GM18861 (cell line): ENCODE measurements at regions not wholly inside any gene's neighbourhood (a gene's known extent, or its start where the extent isn't known, plus 50 kb on each side); places are given as distances from the start of the nearest gene placed in this dataset.

ENCODE experiments used
- ATAC-seq: cut with Tn5 transposase; IDR thresholded peaks from one replicate; pipeline ENCODE4 v1.9.1; 2021; ENCODE audit not compliant: unreplicated experiment

- ATAC-seq = no peak
These were observed 112.0 kb upstream of the ISL1 start for GRCh38 chr5:51271261-51271660.

- no peak for ATAC-seq
These were observed 110.2 kb upstream of the ISL1 start for GRCh38 chr5:51273021-51273420.

- ATAC-seq = no peak
These were observed 109.4 kb upstream of the ISL1 start for GRCh38 chr5:51273871-51274270.

- no peak for ATAC-seq
These were observed 107.8 kb upstream of the ISL1 start for GRCh38 chr5:51275428-51275827.

GRCh38 chr5:51276250-51276649, 107.0 kb upstream of the ISL1 start:
- ATAC-seq = no peak

- ATAC-seq = no peak
These were observed 104.7 kb upstream of the ISL1 start for GRCh38 chr5:51278539-51278938.

GRCh38 chr5:51279983-51280706, 103.1 kb upstream of the ISL1 start:
- ATAC-seq = no peak

- ATAC-seq = no peak
These were observed 97.2 kb upstream of the ISL1 start for GRCh38 chr5:51286046-51286445.

GRCh38 chr5:51302343-51302742, 80.9 kb upstream of the ISL1 start:
- ATAC-seq = no peak

GRCh38 chr5:51326844-51327243, 56.4 kb upstream of the ISL1 start:
- no peak for ATAC-seq
